ENCODE measurements at regions not wholly inside any gene's neighbourhood (a gene's known extent, or its start where the extent isn't known, plus 50 kb on each side); places are given as distances from the start of the nearest gene placed in this dataset.

- TF ChIP-seq, protein P1, sequence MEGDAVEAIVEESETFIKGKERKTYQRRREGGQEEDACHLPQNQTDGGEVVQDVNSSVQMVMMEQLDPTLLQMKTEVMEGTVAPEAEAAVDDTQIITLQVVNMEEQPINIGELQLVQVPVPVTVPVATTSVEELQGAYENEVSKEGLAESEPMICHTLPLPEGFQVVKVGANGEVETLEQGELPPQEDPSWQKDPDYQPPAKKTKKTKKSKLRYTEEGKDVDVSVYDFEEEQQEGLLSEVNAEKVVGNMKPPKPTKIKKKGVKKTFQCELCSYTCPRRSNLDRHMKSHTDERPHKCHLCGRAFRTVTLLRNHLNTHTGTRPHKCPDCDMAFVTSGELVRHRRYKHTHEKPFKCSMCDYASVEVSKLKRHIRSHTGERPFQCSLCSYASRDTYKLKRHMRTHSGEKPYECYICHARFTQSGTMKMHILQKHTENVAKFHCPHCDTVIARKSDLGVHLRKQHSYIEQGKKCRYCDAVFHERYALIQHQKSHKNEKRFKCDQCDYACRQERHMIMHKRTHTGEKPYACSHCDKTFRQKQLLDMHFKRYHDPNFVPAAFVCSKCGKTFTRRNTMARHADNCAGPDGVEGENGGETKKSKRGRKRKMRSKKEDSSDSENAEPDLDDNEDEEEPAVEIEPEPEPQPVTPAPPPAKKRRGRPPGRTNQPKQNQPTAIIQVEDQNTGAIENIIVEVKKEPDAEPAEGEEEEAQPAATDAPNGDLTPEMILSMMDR (CRISPR knock-in tag; IDR thresholded peaks at IDR 0.05), result no peak
- TF ChIP-seq ZIK1 (CRISPR knock-in tag; IDR thresholded peaks at IDR 0.05; ENCODE audit: borderline replicate concordance, low read depth) (no peak), SMAD9 (CRISPR knock-in tag; IDR thresholded peaks at IDR 0.05) (no peak), POLR2A (IDR thresholded peaks at IDR 0.05; ENCODE audit: insufficient read depth in 1 of 2, low read depth in 2 of 2, low read length in 2 of 2) (no peak)
These were observed 105.7 kb downstream of the ZNF326 start for GRCh38 chr1:90100566-90100965.

All from HepG2 (cell line).